K562 (cell line): ENCODE measurements at regions not wholly inside any gene's neighbourhood (a gene's known extent, or its start where the extent isn't known, plus 50 kb on each side); places are given as distances from the start of the nearest gene placed in this dataset.

Experiments
- BCL6 ChIP-seq: fragments of 250-450 bp; sonication (Bioruptor Pico); IDR thresholded peaks from 2 replicates; pipeline ENCODE4 v1.4.0; 2020
- BHLHE40 ChIP-seq: IDR thresholded peaks from 2 replicates; pipeline ENCODE4 v1.6.1; 2011; ENCODE audit warnings: low read length, improper control_type of control experiment
- BRCA1 ChIP-seq, 2 experiments: fragments of 450-650 bp in 1 of 2; sonication (generic) in 1 of 2; formaldehyde crosslinking in 1 of 2; IDR thresholded peaks; 2 replicates each; pipeline versions ENCODE4 v1.5.0 to v1.6.1; 2017 to 2020; ENCODE audit warnings: mild to moderate bottlenecking in 1 of 2, missing genetic modification reagents in 1 of 2
- CHD4 ChIP-seq: fragments of 200-600 bp; sonication (generic); IDR thresholded peaks from 3 replicates; pipeline ENCODE4 v1.6.1; 2012; ENCODE audit warnings: low read depth, mild to moderate bottlenecking, mixed read lengths, low read length, inconsistent platforms; ENCODE audit not compliant: insufficient read depth, insufficient replicate concordance, poor library complexity, severe bottlenecking
- E2F5 ChIP-seq: sonication (generic); formaldehyde crosslinking; IDR thresholded peaks from 2 replicates; pipeline ENCODE4 v1.8.0; 2022; ENCODE audit warnings: mild to moderate bottlenecking, missing genetic modification reagents
- FOS ChIP-seq: IDR thresholded peaks from 3 replicates; pipeline ENCODE4 v1.6.1; 2011; ENCODE audit not compliant: insufficient read length; ENCODE audit errors: extremely low read depth
- FOXP1 ChIP-seq: sonication (generic); formaldehyde crosslinking; IDR thresholded peaks from 2 replicates; pipeline ENCODE4 v1.8.0; 2022; ENCODE audit warnings: mild to moderate bottlenecking, missing genetic modification reagents
- HCFC1 ChIP-seq: IDR thresholded peaks from 2 replicates; pipeline ENCODE4 v1.6.1; 2012; ENCODE audit warnings: low read depth, low read length, improper control_type of control experiment
- NCOR1 ChIP-seq: fragments of 450-650 bp; IDR thresholded peaks from 2 replicates; pipeline ENCODE4 v1.6.1; 2016; ENCODE audit warnings: mild to moderate bottlenecking, moderate library complexity
- POLR2A ChIP-seq: fragments of 450-650 bp; conservative IDR thresholded peaks from 2 replicates; pipeline ENCODE4 v1.6.1; 2016
- RBM34 ChIP-seq: fragments of 200-400 bp; formaldehyde crosslinking; IDR thresholded peaks from 2 replicates; pipeline ENCODE4 v1.6.1; 2018; ENCODE audit warnings: low read length, borderline replicate concordance; ENCODE audit not compliant: insufficient read depth
- ZBTB1 ChIP-seq: sonication (generic); formaldehyde crosslinking; IDR thresholded peaks from 2 replicates; pipeline ENCODE4 v1.8.1; 2023; ENCODE audit warnings: missing genetic modification reagents, low read depth, mild to moderate bottlenecking, borderline replicate concordance
- TF ChIP-seq, protein P1 (sequence below), 3 experiments: IDR thresholded peaks in 2 of 3; conservative IDR thresholded peaks in 1 of 3; 2 replicates each; pipeline ENCODE4 v1.5.1; 2011 to 2012; ENCODE audit warnings: low read length in 3 of 3, mild to moderate bottlenecking in 3 of 3, control low read depth in 2 of 3, improper control_type of control experiment in 1 of 3, inconsistent platforms in 1 of 3, low read depth in 1 of 3, mixed read lengths in 1 of 3, moderate library complexity in 1 of 3; ENCODE audit not compliant: insufficient read depth in 2 of 3

- no peak for TF ChIP-seq POLR2A
- TF ChIP-seq BRCA1 (IDR thresholded peaks at IDR 0.05) = no peak
- no peak for TF ChIP-seq BRCA1 (CRISPR knock-in tag; IDR thresholded peaks at IDR 0.05)
- TF ChIP-seq, protein P1, sequence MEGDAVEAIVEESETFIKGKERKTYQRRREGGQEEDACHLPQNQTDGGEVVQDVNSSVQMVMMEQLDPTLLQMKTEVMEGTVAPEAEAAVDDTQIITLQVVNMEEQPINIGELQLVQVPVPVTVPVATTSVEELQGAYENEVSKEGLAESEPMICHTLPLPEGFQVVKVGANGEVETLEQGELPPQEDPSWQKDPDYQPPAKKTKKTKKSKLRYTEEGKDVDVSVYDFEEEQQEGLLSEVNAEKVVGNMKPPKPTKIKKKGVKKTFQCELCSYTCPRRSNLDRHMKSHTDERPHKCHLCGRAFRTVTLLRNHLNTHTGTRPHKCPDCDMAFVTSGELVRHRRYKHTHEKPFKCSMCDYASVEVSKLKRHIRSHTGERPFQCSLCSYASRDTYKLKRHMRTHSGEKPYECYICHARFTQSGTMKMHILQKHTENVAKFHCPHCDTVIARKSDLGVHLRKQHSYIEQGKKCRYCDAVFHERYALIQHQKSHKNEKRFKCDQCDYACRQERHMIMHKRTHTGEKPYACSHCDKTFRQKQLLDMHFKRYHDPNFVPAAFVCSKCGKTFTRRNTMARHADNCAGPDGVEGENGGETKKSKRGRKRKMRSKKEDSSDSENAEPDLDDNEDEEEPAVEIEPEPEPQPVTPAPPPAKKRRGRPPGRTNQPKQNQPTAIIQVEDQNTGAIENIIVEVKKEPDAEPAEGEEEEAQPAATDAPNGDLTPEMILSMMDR (IDR thresholded peaks at IDR 0.05 in 2 of 3, conservative IDR thresholded peaks at IDR 0.05 in 1 of 3; ENCODE audit: insufficient read depth in 2 of 3, low read depth in 1 of 3, low read length in 3 of 3) = no peak
- TF ChIP-seq FOS = no peak
- no peak for TF ChIP-seq FOXP1 (CRISPR knock-in tag)
- no peak for TF ChIP-seq E2F5 (CRISPR knock-in tag)
- TF ChIP-seq NCOR1 = no peak
- no peak for TF ChIP-seq BCL6 (CRISPR knock-in tag)
- TF ChIP-seq ZBTB1 (CRISPR knock-in tag) = no peak
- no peak for TF ChIP-seq RBM34
- no peak for TF ChIP-seq HCFC1
- TF ChIP-seq CHD4 = no peak
- TF ChIP-seq BHLHE40 = no peak
Observed at GRCh38 chr22:48516571-48516970, 1311.1 kb downstream of the BRD1 start.
